Muscle of leg (tissue), 3 donors: ENCODE measurements at regions not wholly inside any gene's neighbourhood (a gene's known extent, or its start where the extent isn't known, plus 50 kb on each side); places are given as distances from the start of the nearest gene placed in this dataset.

Source experiments
- DNase-seq: peaks from one replicate; pipeline ENCODE4 v3.0.0; 2013
- H3K27ac ChIP-seq: one replicate; pipeline ENCODE4 v1.5.1; 2013; ENCODE audit warnings: mild to moderate bottlenecking, low read length, control low read depth
- H3K27me3 ChIP-seq: one replicate; pipeline ENCODE4 v1.6.1; 2013; ENCODE audit warnings: low read length; ENCODE audit not compliant: control insufficient read depth, insufficient read depth
- H3K36me3 ChIP-seq: one replicate; pipeline ENCODE4 v1.6.1; 2013; ENCODE audit warnings: low read length; ENCODE audit not compliant: control insufficient read depth, insufficient read depth
- H3K4me1 ChIP-seq: one replicate; pipeline ENCODE4 v1.6.1; 2013; ENCODE audit warnings: low read length; ENCODE audit not compliant: control insufficient read depth, insufficient read depth
- H3K4me3 ChIP-seq: one replicate; pipeline ENCODE4 v1.5.1; 2013; ENCODE audit warnings: low read length, control low read depth
- H3K9me3 ChIP-seq: replicated peaks from 2 replicates; pipeline ENCODE4 v1.6.1; 2013; ENCODE audit warnings: low read depth, low read length; ENCODE audit not compliant: control insufficient read depth
- WGBS: methylation state at CpG from one replicate; pipeline ENCODE4 v1.1.5; 2013; ENCODE audit warnings: missing lambda C conversion rate; ENCODE audit not compliant: insufficient coverage; 5-methylcytosine and 5-hydroxymethylcytosine counted together

DNA sequence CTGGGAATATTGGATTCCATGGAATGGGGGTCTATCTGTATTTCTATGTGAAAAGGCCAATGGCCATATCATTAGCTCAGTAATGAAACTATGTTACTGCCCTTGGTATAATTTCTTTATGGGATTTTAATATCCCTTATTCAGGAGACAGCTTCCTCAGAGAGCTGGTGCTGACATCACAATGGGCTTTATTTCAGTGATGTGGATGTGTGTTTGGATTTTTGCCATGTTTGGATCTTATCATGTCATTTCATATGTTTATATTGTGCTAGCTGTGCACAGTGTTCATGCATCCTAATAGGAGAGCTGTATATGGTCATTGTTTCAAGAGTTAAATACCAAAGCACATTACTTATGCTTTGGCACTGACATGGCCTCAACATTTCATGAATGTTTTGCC lies 806.1 kb upstream of the MAP3K7 start:
- H3K27ac ChIP-seq, result no peak overlapping the region
- no peaks in the 10 kb centered on the region for H3K4me1 ChIP-seq
- no peaks in the 10 kb centered on the region for H3K36me3 ChIP-seq
- DNase-seq, result no peak
- H3K4me3 ChIP-seq, result no peak overlapping the region
- H3K9me3 ChIP-seq, result peaks cover 5% of the 10 kb centered on the region
- no peaks in the 10 kb centered on the region for H3K27me3 ChIP-seq

- no peak overlapping the region for H3K27ac ChIP-seq
- WGBS, result 86% methylated on average over 9 of the region's 11 CpGs
- DNase-seq, result no peak
- H3K9me3 ChIP-seq, result peaks cover 8% of the 10 kb centered on the region
- H3K4me1 ChIP-seq, result no peaks in the 10 kb centered on the region
- H3K4me3 ChIP-seq, result no peak overlapping the region
- no peaks in the 10 kb centered on the region for H3K27me3 ChIP-seq
- H3K36me3 ChIP-seq, result no peaks in the 10 kb centered on the region
These were observed 800.6 kb upstream of the MAP3K7 start for GRCh38 chr6:91387290-91388059.

DNA sequence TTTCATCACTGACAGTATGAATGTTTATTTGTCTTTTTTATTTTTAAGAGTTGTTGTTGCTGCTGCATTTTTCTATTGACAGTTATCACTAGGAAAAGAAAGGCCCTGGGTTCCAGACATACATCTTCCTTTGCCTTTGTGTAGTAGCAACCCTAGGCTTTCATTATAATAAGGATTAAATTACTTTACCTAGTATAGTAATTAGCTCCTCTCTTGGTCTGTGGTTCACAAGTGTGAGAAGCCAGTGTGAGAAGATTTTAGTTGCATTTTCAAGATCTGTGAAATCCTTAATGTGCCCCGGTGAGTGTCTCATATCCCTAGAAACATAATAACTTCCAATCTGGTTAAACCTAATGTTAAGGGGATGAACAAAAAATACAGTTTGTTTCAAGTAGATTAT lies 799.3 kb upstream of the MAP3K7 start:
- Histone ChIP-seq H3K27ac (no peak overlapping the region), H3K27me3 (no peaks in the 10 kb centered on the region), H3K36me3 (no peaks in the 10 kb centered on the region), H3K4me1 (no peaks in the 10 kb centered on the region), H3K4me3 (no peak overlapping the region), H3K9me3 (peaks cover 8% of the 10 kb centered on the region)
- WGBS, result no CpG with 5 or more reads among the region's 1 CpG
- no peak for DNase-seq

- no peaks in the 10 kb centered on the region for H3K27me3 ChIP-seq
- WGBS, result 94% methylated on average over 2 of the region's 3 CpGs
- no peak for DNase-seq
- H3K9me3 ChIP-seq, result peaks cover 4% of the 10 kb centered on the region
- no peak overlapping the region for H3K27ac ChIP-seq
- no peaks in the 10 kb centered on the region for H3K36me3 ChIP-seq
- H3K4me1 ChIP-seq, result no peaks in the 10 kb centered on the region
- H3K4me3 ChIP-seq, result no peak overlapping the region
These were observed 796.3 kb upstream of the MAP3K7 start for GRCh38 chr6:91383207-91383606.

DNA sequence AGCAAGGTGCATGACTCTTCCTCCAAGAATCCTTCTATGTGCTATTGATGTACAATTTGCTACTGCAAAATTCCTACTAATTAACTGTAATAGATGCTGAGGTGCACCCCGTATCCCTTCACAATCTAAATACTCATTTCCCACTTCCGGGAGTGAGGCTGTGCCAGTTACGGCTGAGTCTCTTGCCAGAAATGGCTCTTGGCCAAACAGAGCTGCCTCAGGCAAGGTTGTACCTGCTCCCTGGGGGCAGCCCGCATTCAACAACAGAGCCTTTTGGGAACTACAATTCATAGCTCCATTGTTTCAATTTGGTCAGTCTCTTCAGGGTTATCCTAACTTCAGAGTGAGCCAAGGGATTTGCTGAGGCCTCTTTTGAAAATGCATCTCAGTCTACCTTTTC lies 789.8 kb upstream of the MAP3K7 start:
- Histone ChIP-seq H3K4me3 (no peak overlapping the region), H3K27ac (no peak overlapping the region), H3K36me3 (no peaks in the 10 kb centered on the region), H3K4me1 (no peaks in the 10 kb centered on the region), H3K9me3 (no peaks in the 10 kb centered on the region), H3K27me3 (no peaks in the 10 kb centered on the region)
- no peak for DNase-seq
- whole genome bisulfite sequencing, result 83% methylated on average over 4 of the region's 4 CpGs

DNA sequence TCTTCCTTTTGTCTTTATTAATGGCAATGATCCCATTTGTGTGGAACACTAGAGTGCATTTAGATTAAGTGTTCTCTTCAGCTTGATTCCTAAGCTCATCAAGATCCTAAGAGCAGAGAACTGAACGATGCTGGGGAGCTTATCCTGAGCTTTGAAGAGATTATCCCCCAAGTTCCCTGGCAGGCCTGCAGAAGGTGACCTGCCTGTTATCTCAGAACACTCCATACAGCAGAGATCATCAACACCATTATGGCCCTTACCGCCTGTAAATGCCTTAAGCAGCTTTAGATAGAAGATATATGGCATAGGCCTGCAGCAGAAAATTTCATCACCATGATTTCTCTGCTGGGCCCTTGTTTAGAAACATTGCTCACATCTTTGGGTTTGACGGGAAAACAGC lies 779.9 kb upstream of the MAP3K7 start:
- no peaks in the 10 kb centered on the region for H3K9me3 ChIP-seq
- H3K4me3 ChIP-seq, result no peak overlapping the region
- no peaks in the 10 kb centered on the region for H3K36me3 ChIP-seq
- no peaks in the 10 kb centered on the region for H3K4me1 ChIP-seq
- DNase-seq, result no peak
- no peak overlapping the region for H3K27ac ChIP-seq
- no peaks in the 10 kb centered on the region for H3K27me3 ChIP-seq
- WGBS, result no CpG with 5 or more reads among the region's 3 CpGs

- no peak for DNase-seq
- Histone ChIP-seq H3K36me3 (no peaks in the 10 kb centered on the region), H3K27ac (no peak overlapping the region), H3K4me3 (no peak overlapping the region), H3K27me3 (no peaks in the 10 kb centered on the region), H3K9me3 (no peaks in the 10 kb centered on the region), H3K4me1 (no peaks in the 10 kb centered on the region)
These were observed 772.1 kb upstream of the MAP3K7 start for GRCh38 chr6:91358986-91359385.

GRCh38 chr6:91352878-91353277 lies 766.0 kb upstream of the MAP3K7 start:
- H3K4me1 ChIP-seq, result no peaks in the 10 kb centered on the region
- H3K9me3 ChIP-seq, result no peaks in the 10 kb centered on the region
- no peak overlapping the region for H3K4me3 ChIP-seq
- H3K27ac ChIP-seq, result no peak overlapping the region
- H3K36me3 ChIP-seq, result no peaks in the 10 kb centered on the region
- no peaks in the 10 kb centered on the region for H3K27me3 ChIP-seq
- no peak for DNase-seq
- WGBS, result 36% methylated on average over 2 of the region's 4 CpGs

- Histone ChIP-seq H3K9me3 (no peaks in the 10 kb centered on the region), H3K4me1 (no peaks in the 10 kb centered on the region), H3K27ac (no peak overlapping the region), H3K4me3 (no peak overlapping the region), H3K27me3 (no peaks in the 10 kb centered on the region), H3K36me3 (no peaks in the 10 kb centered on the region)
- WGBS, result no CpG with 5 or more reads among the region's 3 CpGs
- no peak for DNase-seq
These were observed 765.4 kb upstream of the MAP3K7 start for GRCh38 chr6:91352321-91352720.

DNA sequence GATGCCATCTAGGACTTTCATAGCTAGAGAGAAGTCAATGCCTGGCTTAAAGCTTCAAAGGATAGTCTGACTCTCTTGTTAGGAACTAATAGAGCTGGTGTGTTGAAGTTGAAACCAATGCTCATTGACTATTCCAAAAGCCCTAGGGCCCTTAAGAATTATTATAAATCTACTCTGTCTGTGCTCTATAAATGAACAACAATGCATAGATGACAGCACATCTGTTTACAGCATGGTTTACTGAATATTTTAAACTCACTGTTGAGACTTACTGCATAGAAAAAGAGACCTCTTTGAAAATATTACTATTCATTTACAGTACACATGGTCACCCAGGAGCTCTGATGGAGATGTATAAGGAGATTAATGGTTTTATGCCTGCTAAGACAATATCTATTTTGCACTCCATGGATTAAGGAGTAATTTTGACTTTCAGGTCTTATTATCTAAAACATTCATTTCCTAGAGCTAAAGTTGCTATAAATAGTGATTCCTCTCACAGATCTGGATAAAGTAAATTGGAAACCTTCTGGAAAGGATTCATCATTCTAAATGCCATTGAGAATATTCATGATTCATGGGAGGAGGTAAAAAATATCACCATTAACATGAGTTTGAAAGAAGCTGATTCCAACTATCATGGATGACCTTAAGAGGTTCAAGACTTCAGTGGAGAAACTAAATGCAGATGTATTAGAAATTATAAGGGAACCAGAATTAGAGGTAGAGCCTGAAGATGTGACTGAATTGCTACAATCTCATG lies 763.5 kb upstream of the MAP3K7 start:
- Histone ChIP-seq H3K27ac (no peak overlapping the region), H3K4me3 (no peak overlapping the region), H3K36me3 (no peaks in the 10 kb centered on the region), H3K9me3 (no peaks in the 10 kb centered on the region), H3K4me1 (no peaks in the 10 kb centered on the region), H3K27me3 (no peaks in the 10 kb centered on the region)
- no peak for DNase-seq
